ENCODE measurements at regions not wholly inside any gene's neighbourhood (a gene's known extent, or its start where the extent isn't known, plus 50 kb on each side); places are given as distances from the start of the nearest gene placed in this dataset.

DNA sequence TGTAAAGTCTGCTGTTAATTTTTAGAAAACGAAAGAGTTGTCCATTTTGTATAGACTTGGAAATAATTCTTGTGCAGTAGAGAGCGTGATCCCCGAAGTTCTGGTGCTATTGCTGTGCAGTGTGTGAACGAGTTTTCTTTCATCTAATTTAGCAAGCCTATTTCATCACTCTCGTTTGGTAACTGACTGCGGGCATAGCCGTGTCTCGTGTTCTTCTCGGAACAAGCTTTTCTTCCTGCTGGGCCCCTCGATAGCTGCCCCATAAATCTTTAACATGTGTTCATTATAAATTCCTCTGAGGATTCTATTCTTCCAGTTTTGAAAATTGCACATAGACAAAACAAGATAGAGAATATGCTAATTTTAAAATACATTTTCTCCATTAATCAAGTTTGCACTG, 622.0 kb upstream of the PFKP start:
- DNase-seq (ENCODE audit: low read depth in 2 of 2) = no peak

DNA sequence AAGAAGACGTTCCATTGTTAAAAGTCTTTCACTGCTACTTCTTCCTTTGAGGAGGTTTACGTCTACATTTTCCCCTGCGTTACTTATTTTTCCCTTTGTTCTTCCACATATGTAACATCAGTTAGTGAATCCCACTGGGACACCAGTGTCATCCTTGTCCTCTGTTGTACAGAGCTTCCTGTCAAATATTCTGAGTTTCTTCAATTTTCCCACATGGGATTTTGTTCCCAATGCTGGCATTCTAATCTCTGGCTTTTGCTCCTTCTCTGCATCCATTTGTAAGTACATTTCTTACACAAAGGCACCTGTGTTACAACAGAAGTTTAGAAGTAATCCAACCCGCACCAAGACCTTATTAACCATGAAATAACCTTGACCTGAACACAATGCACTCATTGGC, 627.4 kb upstream of the PFKP start:
- DNase-seq (ENCODE audit: low read depth in 2 of 2) = no peak

DNA sequence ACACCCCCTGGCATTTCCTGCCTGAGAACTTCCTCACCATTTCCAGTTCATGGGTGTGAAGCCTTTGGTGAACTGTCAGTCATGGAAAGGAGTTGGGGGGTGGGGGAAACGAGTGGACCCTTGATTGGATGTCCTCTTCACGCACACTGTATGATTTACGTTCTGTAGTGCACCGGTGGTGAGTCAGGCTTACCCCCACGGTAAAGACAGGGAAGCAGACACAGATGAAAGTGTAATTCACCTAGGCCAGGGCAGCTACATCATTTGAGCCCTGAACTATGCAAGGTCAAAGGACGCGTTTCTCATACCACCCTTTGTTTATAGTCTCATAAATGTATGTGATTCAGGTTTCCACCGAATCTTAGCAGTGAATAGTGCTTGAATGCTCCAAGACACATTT, 628.3 kb upstream of the PFKP start:
- no peak for DNase-seq (ENCODE audit: low read depth in 2 of 2)

DNA sequence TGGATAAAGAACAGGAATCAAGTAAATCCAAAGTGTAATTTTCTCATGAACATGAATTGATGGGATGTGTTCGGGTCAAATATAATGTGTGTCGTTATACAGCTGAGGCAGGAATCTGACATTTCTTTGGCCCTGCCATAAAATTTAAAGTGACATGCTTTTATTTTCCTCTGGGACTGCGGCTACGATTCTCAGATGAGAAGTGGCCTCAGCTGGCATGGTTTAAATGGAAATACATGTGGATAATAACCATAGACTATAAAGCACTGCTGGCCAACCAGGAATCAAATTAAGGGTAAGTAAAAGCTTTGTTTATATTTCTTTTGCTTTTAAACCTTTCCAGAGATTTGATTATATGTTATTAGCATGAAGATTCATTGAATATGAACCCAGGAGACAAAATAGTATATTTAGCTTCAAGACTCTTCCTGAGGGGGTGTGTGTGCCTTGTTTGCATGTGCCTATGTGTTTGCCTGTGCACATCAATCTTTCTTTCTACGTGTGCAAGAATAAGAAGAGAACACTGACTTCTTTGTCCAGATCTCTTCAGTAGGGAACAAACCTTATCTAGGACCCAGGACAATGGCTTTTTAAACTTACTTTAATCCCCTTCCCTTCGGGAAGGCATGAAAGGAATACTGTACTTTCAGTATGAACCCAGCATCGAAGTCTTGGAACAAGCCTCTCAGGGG, 629.0 kb upstream of the PFKP start:
- no peak for DNase-seq (ENCODE audit: low read depth in 2 of 2)

DNA sequence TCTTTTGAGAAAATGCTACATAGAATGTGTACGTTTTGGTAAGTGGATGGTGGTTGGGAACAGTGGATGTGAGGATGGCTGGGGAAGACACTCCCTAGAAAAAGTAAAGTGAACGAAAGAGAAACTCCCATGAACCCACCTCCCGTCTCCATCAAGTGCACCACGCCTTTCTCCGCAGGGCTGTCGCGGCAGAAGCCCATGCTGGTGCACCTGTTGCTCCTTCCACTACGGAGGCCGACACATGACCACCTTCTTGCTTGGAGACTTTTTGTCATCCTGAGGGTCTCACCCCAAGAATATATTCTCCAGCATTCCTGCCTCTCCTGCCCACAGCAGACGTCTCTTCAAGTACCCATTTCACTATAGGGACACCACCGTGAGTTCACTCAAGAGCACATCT, 630.4 kb upstream of the PFKP start:
- no peak for DNase-seq (ENCODE audit: low read depth in 2 of 2)

DNA sequence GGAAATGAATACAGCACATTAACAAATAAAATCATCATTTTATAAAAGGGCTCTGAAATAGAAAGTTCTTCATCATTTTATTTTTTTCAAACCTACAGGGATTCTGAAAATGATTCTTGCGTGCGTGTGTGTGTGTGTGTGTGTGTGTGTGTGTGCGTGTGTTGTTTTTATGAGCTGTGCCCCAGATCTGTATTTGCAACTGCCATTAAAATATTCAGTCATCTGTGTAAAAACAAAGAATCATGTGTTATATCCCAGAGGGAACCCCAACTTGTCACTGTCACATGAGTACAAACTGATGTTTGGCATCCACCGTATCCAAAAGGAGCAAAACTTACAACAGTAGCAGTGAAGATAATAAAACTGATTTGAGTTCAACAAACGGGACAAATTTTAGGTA, 635.4 kb upstream of the PFKP start:
- no peak for DNase-seq (ENCODE audit: low read depth in 2 of 2)

DNA sequence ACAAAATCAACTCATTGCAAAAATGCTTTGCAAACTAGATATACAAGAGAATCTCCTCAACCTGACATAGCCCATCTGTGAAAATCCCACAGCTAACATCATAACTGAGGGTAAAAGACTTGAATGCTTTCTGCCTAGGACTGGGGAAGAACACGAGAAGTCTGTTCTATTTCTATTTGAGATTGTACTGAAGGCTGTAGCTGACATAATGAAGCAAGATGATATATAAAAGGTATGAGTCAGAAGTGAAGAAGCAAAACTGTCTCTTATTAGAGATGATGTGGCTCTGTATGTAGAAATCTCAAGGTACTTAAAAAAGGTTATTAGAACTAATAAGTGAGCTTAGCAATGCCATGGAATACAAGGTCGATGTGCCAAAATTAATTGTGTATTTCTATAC, 639.9 kb upstream of the PFKP start:
- DNase-seq (ENCODE audit: low read depth in 2 of 2) = no peak

DNA sequence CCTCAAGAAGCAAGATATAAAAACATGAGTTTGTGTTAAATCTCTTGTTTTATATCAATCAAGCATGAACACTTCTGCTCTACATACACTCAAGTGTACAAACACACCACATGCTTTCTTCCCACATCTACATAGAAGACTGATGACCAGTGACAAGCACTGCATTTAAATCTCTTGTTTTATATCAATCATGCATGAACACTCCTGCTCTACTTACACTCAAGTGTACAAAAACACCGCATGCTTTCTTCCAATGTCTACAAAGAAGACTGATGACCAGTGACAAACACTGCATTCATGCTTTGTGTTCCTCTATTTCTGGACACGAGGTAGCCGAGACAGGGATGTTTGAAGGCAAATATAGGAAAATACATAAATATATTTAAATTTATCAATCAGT, 642.0 kb upstream of the PFKP start:
- no peak for DNase-seq (ENCODE audit: low read depth in 2 of 2)

DNA sequence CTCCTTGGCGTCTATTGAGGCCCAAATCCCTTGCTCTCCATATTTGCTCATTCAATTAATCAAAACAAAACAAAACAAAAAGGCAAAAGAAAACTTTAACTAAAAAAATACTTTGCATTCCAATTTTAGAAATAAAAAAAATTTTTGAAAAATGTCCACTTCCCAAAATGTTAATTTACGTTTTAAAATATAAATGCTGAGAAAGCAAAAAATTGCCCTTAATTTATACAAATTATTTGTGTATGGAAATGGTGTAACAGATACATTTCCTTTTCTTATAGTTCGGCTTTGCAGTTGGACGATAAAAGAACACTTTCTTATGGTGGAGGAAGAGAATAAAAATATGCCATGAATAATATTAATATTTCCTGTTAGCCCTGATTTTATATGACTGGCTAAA, 652.8 kb upstream of the PFKP start:
- DNase-seq (ENCODE audit: low read depth in 2 of 2) = no peak

DNA sequence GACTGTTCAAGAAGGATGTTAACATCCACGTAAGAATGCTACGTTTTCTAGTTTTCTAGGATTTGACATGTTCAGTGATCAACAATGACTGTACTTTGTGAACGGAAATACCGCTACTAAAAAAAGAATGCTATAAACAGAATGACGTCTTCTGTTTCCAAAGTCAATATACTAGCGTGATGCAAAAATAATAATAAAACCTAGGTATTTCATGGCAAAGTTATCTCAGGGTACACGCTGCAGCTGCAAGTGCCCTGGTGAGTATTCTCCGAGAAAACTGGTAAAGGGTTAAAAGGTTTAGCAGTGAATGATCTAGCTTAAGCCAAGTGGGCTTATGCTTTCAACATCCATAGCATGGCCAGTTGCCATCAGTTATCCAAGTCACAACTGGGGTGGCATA, 653.3 kb upstream of the PFKP start:
- DNase-seq (ENCODE audit: low read depth in 2 of 2) = no peak

DNA sequence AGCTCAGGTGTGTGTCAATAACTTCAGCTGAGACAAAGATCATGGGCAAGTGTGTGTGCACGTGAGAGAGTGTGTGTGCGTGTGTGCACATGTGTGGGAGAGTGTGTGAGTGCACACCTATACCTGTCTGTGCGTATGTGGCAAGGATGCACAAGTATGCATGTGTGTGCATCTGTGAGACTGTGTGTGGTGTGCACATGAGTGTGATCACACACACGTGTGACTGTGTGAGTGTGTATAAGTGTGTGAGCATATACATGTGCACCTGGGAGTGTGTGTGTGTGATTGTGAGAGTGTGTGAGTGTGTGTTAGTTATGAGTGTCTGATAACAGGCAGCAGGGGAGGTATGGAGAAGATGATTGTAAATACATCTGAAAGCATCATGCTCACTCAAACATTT, 657.3 kb upstream of the PFKP start:
- no peak for DNase-seq (ENCODE audit: low read depth in 2 of 2)

DNA sequence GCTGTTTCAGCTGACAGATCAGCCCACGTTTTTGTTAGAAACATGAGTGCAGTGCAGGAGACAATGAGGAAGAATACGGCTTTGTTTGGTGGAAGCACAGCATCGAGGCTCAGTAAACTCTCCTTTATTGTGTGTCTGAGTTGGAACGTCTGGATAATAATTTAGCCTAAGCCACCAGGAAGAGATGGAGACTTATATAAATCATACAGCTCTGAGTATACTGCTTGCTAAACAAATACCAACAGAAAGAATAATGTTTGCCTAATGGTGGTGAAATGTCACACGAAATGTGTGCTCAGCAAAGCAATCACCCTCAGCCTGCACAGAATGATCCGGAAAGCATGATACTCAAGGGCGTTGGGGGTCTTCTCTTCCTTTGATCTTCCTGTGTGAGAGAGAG, 664.1 kb upstream of the ADARB2 start:
- no peak for DNase-seq (ENCODE audit: low read depth in 2 of 2)

DNA sequence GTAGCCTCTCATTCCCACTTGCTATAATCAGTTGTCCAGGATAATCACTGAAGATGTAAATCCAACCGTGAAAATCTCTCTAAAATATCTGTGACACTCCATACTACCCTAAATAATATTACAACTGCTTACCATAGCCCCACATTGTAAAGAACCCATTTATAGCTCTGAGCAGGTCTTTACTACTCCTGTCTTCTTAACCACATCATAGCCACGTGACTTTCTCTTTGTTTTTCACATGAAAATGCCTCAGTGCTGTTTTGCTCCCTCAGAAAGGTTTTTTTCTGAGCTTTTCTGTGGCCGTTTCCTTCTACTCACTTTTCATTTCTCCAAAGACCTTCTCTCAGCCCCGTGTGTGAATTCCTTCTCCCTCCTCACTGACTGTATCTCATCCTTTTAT, 662.2 kb upstream of the ADARB2 start:
- DNase-seq (ENCODE audit: low read depth in 2 of 2) = no peak

DNA sequence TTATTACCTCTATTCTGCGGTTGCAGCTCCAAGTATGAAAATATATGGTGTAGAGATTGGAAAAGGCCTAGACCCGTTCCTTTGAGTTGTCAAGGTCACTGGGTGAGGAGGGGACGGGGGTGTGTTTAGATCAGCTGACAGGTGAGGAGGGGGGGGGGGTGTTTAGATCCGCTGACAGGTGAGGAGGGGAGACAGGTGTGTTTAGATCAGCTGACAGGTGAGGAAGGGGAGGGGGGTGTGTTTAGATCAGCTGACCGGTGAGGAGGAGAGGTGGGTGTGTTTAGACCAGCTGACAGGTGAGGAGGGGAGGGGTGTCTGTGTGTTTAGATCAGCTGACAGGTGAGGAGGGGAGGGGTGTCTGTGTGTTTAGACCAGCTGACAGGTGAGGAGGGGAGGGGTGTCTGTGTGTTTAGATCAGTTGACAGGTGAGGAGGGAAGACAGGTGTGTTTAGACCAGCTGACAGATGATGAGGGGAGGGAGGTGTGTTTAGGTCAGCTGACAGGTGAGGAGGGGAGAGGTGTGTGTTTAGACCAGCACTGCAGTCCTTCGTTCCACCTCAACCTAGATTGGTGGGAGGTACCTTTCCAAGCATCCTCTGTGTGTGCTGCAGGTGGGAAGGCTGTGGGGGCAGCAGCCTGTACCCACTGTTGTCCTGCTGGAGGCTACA, 655.0 kb upstream of the ADARB2 start:
- DNase-seq (ENCODE audit: low read depth in 2 of 2) = no peak

DNA sequence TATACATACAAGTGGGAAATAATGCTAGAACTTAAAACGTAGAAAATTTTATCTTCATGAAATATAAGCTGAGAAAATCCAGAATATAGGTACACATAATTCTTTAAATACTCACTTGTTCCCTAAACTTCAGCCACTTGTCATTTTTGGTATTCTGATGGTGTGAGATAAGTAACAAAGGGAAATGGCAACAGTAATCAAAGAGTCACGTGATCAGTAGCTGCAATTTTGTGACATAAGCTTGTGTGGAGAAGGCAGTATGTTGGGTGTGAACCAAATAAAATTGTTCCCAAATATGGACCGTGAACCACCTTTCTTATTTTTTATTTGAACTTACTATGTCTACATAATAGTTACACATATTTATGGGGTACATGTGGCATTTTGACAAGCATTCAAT, 650.3 kb upstream of the ADARB2 start:
- DNase-seq (ENCODE audit: low read depth in 2 of 2) = no peak

DNA sequence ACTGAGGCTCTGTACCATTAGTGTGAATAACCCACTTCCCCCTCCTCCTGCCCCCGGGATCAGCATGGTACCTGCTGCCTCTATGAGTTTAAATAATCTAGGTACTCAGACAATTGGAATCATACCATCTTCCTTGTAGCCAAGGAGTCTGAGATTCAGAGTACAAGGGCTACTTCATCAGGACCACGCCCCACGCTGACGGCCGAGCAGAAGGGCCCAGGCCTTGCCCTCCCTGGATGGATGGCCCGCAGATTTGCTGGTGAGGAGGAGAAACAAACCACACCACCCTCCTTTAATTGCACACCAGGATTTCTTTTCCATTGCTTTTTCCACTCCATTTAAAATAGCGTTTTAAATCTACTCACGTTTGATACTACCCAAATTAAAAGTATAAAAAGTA, 649.9 kb upstream of the ADARB2 start:
- DNase-seq (ENCODE audit: low read depth in 2 of 2) = no peak

DNA sequence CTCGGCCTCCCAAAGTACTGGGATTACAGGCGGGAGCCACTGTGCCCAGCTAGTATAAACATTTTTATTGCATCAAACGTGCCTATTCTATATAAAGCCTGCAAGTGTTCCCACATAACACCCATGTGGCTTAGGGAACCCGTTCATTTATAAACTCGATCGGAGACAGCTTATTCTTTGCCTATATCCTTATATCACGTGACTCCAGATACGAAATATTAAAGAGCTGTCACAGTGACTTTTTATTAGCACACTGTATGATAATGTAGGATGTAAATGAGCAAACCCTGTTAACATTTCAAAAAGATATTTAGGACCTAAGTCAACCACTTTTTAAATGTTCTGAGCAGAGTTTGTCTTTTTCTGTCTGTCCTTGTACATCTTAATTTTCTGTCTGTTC, 642.9 kb upstream of the ADARB2 start:
- DNase-seq (ENCODE audit: low read depth in 2 of 2) = no peak

DNA sequence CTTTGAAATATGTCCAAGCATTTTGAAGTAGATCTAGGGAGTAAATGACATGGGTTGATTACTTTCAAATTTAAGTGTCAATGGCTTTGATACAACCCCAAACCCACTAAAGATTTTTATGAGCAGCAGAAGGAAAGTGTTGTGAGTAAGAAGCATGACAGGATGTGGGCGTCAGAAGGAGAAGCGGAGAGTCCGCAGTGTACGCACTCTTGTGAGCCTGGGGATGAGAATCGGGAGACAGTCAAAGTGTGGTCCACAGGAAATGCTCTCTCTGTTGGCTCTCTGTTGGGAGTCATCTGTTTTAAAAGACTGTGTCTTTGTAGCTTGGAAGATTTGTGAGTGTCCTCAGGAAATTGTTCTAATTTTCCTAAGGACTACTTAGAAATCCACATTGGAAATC, 629.8 kb upstream of the ADARB2 start:
- DNase-seq (ENCODE audit: low read depth in 2 of 2) = no peak

DNA sequence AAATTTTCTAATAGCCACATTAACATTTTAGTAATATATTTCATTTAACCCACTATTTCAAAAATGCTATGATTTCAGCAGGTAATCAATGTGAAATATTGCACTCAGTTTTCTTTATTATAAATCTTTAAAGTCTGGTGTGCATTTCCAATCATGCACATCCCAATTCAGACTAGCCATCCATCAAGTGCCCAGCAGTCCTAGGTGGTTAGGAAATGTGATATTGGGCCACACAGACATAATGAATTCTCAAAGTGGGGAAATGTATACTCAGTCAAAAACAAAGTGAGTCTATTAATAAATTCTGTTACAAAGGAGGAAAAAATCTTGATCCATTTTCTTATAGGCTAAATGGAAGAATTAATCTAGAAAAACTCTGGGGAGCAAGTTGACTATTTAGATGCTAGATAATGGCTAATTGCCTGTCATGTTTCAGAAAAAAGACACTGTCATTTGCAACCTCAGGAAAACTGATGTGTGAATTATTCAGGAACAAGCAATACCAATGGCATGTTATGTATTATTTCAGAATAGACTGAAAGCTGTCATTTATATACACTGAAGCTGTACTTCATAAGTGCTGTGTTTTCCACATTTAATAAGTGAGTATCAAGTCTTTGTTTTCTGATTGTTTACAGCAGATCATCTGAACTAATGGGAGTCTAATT, 629.1 kb upstream of the ADARB2 start:
- DNase-seq (ENCODE audit: low read depth in 2 of 2) = no peak

DNA sequence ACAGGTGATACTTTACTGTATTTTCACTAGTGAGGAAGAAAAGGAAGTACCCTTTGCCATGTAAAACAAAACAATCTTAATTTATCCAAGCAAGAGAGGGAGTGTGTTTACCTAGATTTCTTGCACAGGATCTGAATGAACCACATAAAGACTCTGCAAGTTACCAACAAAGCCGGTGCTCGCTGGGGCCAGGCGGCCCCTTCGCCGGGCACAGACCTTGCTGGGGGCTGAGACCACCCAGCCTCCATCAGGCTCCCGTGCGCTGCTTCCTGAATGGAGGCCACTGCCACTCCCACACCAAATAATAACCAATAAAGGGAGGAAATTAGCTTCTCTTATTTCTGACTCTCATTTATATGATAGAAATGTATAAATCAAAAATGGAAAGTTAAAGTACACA, 625.0 kb upstream of the ADARB2 start:
- DNase-seq (ENCODE audit: low read depth in 2 of 2) = no peak

DNA sequence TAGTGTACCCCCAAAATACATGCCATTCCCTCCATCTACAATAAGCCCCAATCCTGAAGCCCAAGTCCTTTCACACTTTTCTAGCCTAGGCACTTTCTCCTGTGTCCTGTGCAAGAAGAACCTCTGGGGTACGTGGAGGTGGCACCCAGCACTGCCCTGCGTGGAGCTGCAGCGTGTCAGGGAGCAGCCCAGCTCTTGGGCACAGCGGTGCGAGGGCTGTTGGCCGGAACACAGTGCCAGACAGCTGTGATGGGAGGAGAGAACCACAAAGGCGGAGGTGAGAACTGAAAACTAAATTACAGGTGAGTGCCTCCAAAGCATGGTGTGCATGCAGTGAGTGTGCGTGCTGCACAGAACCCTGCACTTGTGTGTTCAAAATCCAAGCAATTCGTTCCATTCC, 621.3 kb upstream of the ADARB2 start:
- no peak for DNase-seq (ENCODE audit: low read depth in 2 of 2)

DNA sequence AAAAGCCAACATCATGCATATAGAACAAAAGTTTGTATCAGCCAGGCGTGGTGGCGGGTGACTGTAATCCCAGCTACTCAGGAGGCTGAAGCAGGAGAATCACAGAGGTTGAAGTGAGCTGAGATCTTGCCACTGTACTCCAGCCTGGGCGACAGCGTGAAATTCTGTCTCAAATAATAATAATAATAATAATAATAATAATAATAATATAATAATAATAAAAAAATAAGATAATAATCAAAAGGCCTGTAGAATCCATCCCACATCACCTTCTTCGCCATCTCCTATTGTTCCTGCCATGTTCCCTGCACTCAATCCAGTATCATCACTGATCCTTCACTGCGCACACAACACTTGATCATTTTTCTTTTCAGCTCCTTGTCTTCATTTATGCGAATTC, 619.3 kb upstream of the ADARB2 start:
- no peak for DNase-seq (ENCODE audit: low read depth in 2 of 2)

DNA sequence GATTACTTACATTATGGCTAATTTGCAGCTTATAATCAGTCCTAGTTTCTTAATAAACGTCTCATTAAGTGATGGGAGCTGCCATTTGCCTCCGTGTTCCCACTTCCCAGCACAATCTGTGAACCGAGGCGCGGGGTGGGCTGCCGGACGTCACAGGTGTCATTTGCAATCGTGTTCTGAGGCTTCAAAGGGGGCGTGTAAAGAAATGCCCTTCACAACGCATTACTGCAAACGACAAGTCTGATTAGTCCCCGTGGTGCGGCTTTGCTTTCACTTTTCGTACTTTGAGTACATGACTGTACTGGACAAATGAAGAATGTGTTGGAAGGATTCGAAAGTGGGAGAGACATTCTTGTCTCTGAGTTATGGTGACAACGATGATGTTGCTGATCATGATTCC, 614.2 kb upstream of the ADARB2 start:
- no peak for DNase-seq (ENCODE audit: low read depth in 2 of 2)

DNA sequence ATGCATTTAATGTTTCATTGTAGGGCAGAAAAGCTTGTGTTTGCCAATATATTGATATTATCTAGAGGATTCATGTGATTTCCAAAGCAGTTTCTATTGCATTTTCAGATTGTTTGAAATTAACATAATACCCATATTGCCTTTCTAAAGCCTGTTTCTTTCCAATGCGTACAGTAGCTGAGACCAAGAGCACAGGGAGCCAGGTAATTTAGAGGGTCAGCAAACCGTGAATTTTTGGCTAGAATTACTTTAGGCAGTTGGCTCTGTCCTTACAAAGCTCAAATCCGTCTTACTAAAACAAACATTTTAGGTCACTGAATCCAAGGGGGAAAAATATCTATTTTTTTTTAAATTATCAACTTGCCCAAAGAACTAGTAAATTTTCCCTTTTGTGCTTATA, 604.9 kb upstream of the ADARB2 start:
- no peak for DNase-seq (ENCODE audit: low read depth in 2 of 2)

All from activated CD8-positive, alpha-beta memory T cell treated with anti-CD3 and anti-CD28 coated beads for 4 hours (primary cell).